ENCODE measurements at regions not wholly inside any gene's neighbourhood (a gene's known extent, or its start where the extent isn't known, plus 50 kb on each side); places are given as distances from the start of the nearest gene placed in this dataset.

DNA sequence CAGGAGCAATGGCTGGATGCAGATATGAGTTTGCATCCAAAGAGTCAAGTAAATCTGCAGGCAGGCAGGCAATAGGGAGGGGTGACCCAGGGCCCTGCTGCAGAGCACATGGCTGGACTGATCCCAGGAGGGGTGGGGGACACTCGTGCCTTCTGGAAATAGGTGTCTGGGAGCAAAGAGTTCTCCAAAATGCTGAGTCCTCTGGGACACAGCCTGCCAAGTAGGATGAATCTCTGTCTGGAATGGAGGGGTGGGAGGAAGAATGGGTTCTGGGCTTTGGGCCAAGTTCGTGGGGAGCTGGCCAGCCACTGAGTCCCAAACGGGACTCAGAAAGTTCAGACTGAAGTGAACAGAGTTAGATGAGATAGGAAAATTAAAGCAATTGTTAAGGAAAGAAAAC, 214.5 kb downstream of the MTHFS start:
- TF ChIP-seq, protein P1, sequence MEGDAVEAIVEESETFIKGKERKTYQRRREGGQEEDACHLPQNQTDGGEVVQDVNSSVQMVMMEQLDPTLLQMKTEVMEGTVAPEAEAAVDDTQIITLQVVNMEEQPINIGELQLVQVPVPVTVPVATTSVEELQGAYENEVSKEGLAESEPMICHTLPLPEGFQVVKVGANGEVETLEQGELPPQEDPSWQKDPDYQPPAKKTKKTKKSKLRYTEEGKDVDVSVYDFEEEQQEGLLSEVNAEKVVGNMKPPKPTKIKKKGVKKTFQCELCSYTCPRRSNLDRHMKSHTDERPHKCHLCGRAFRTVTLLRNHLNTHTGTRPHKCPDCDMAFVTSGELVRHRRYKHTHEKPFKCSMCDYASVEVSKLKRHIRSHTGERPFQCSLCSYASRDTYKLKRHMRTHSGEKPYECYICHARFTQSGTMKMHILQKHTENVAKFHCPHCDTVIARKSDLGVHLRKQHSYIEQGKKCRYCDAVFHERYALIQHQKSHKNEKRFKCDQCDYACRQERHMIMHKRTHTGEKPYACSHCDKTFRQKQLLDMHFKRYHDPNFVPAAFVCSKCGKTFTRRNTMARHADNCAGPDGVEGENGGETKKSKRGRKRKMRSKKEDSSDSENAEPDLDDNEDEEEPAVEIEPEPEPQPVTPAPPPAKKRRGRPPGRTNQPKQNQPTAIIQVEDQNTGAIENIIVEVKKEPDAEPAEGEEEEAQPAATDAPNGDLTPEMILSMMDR (IDR thresholded peaks at IDR 0.05), result no peak
- no peak for TF ChIP-seq EZH2 (IDR thresholded peaks at IDR 0.05; ENCODE audit: borderline replicate concordance, insufficient read depth, low read depth, low read length, poor library complexity, severe bottlenecking)

Measured in B cell (primary cell).